GM23248 (cell line): ENCODE measurements at regions not wholly inside any gene's neighbourhood (a gene's known extent, or its start where the extent isn't known, plus 50 kb on each side); places are given as distances from the start of the nearest gene placed in this dataset.

Source experiments
- DNase-seq: peaks from one replicate; pipeline ENCODE4 v3.0.0-alpha.2; 2015
- H2AFZ ChIP-seq: fragments of 200-600 bp; sonication (generic); 2 replicates; pipeline ENCODE4 v1.6.1; 2016; ENCODE audit warnings: antibody characterized with exemption
- H3F3A ChIP-seq: fragments of 200-600 bp; sonication (generic); 2 replicates; pipeline ENCODE4 v1.6.1; 2016; ENCODE audit warnings: mild to moderate bottlenecking, antibody characterized with exemption, mixed run types; ENCODE audit not compliant: insufficient read depth
- H3K27ac ChIP-seq: fragments of 200-600 bp; sonication (generic); 2 replicates; pipeline ENCODE4 v1.5.1; 2016; ENCODE audit warnings: mild to moderate bottlenecking
- H3K27me3 ChIP-seq: fragments of 200-600 bp; sonication (generic); replicated peaks from 2 replicates; pipeline ENCODE4 v1.6.1; 2016; ENCODE audit warnings: mild to moderate bottlenecking; ENCODE audit not compliant: insufficient read depth
- H3K36me3 ChIP-seq: fragments of 200-600 bp; sonication (generic); 2 replicates; pipeline ENCODE4 v1.6.1; 2016; ENCODE audit warnings: low read depth, mild to moderate bottlenecking
- H3K4me1 ChIP-seq: fragments of 200-600 bp; sonication (generic); 2 replicates; pipeline ENCODE4 v1.6.1; 2016; ENCODE audit warnings: mild to moderate bottlenecking; ENCODE audit not compliant: insufficient read depth
- H3K4me2 ChIP-seq: fragments of 200-600 bp; sonication (generic); one replicate; pipeline ENCODE4 v1.6.1; 2016; ENCODE audit warnings: mild to moderate bottlenecking; ENCODE audit not compliant: unreplicated experiment
- H3K4me3 ChIP-seq: fragments of 200-600 bp; sonication (generic); 2 replicates; pipeline ENCODE4 v1.5.1; 2016; ENCODE audit warnings: mild to moderate bottlenecking
- H3K79me2 ChIP-seq: fragments of 200-600 bp; sonication (generic); 2 replicates; pipeline ENCODE4 v1.6.1; 2016; ENCODE audit warnings: mild to moderate bottlenecking; ENCODE audit not compliant: insufficient read depth
- H3K9ac ChIP-seq: fragments of 200-600 bp; sonication (generic); 2 replicates; pipeline ENCODE4 v1.6.1; 2016; ENCODE audit warnings: mild to moderate bottlenecking
- H3K9me2 ChIP-seq: fragments of 200-600 bp; sonication (generic); 2 replicates; pipeline ENCODE4 v1.6.1; 2016; ENCODE audit warnings: mixed run types, mild to moderate bottlenecking, moderate library complexity; ENCODE audit not compliant: insufficient read depth
- H3K9me3 ChIP-seq: fragments of 200-600 bp; sonication (generic); one replicate; pipeline ENCODE4 v1.6.1; 2017; ENCODE audit warnings: low read depth
- H4K20me1 ChIP-seq: fragments of 200-600 bp; sonication (generic); 2 replicates; pipeline ENCODE4 v1.6.0; 2016; ENCODE audit not compliant: insufficient read depth
- EZH2 ChIP-seq: fragments of 200-600 bp; sonication (generic); IDR thresholded peaks from 2 replicates; pipeline ENCODE4 v1.6.1; 2018; ENCODE audit warnings: antibody characterized with exemption, mild to moderate bottlenecking; ENCODE audit not compliant: insufficient read depth, poor library complexity, severe bottlenecking
- EZH2phosphoT487 ChIP-seq: fragments of 200-600 bp; sonication (generic); IDR thresholded peaks from 2 replicates; pipeline ENCODE4 v1.6.1; 2018; ENCODE audit warnings: antibody characterized with exemption, moderate library complexity, mild to moderate bottlenecking, low read depth; ENCODE audit not compliant: insufficient read depth
- WGBS, 2 experiments: methylation state at CpG; one replicate each; pipeline ENCODE4 v1.1.6; 2015 to 2017; ENCODE audit warnings: low lambda C conversion rate in 2 of 2, low coverage in 1 of 2; ENCODE audit errors: missing lambda C conversion rate in 2 of 2; 5-methylcytosine and 5-hydroxymethylcytosine counted together
- in situ Hi-C: fragments of 300-500 bp; cut with MboI; formaldehyde crosslinking; loops from 2 replicates; pipeline ENCODE4 v1.15.0; 2020

GRCh38 chr7:51961804-51962203 lies 645.2 kb upstream of the COBL start:
- in situ Hi-C loops = no loop called here
- Histone ChIP-seq H2AFZ (no peak overlapping the region), H3K9me2 (no peaks in the 10 kb centered on the region), H3K4me3 (no peak overlapping the region), H3K36me3 (no peaks in the 10 kb centered on the region), H3K4me1 (no peaks in the 10 kb centered on the region), H3K4me2 (no peak overlapping the region), H3F3A (no peaks in the 10 kb centered on the region), H3K9ac (no peak overlapping the region), H3K27ac (no peak overlapping the region), H3K9me3 (no peaks in the 10 kb centered on the region), H3K79me2 (no peaks in the 10 kb centered on the region), H4K20me1 (no peaks in the 10 kb centered on the region), H3K27me3 (no peaks in the 10 kb centered on the region)
- 8 to 10% methylated on average over 2 of the region's 2 CpGs for WGBS, 2 experiments
- no peak for DNase-seq
- no peak for TF ChIP-seq EZH2phosphoT487
- no peak for TF ChIP-seq EZH2

GRCh38 chr7:51950813-51951212 lies 634.2 kb upstream of the COBL start:
- no peaks in the 10 kb centered on the region for H3K9me3 ChIP-seq
- no peaks in the 10 kb centered on the region for H3K9me2 ChIP-seq
- no peaks in the 10 kb centered on the region for H3K36me3 ChIP-seq
- H3F3A ChIP-seq = no peaks in the 10 kb centered on the region
- no peaks in the 10 kb centered on the region for H3K4me1 ChIP-seq
- H4K20me1 ChIP-seq = no peaks in the 10 kb centered on the region
- H3K4me3 ChIP-seq = no peak overlapping the region
- no peak overlapping the region for H3K9ac ChIP-seq
- in situ Hi-C loops = no loop called here
- no peaks in the 10 kb centered on the region for H3K79me2 ChIP-seq
- H3K27ac ChIP-seq = no peak overlapping the region
- no peak overlapping the region for H3K4me2 ChIP-seq
- 3 to 5% methylated on average over 3 of the region's 3 CpGs for WGBS, 2 experiments
- no peak for DNase-seq
- TF ChIP-seq EZH2phosphoT487 (no peak), EZH2 (no peak)
- H3K27me3 ChIP-seq = no peaks in the 10 kb centered on the region
- H2AFZ ChIP-seq = no peak overlapping the region

- in situ Hi-C loops = no loop called here
- H3K4me3 ChIP-seq = no peak overlapping the region
- no peak overlapping the region for H3K4me2 ChIP-seq
- H4K20me1 ChIP-seq = no peaks in the 10 kb centered on the region
- DNase-seq = no peak
- H3K9me2 ChIP-seq = no peaks in the 10 kb centered on the region
- no peaks in the 10 kb centered on the region for H3K9me3 ChIP-seq
- no peaks in the 10 kb centered on the region for H3F3A ChIP-seq
- TF ChIP-seq EZH2phosphoT487 = no peak
- TF ChIP-seq EZH2 = no peak
- no peaks in the 10 kb centered on the region for H3K4me1 ChIP-seq
- H3K36me3 ChIP-seq = no peaks in the 10 kb centered on the region
- WGBS, 2 experiments = 14 to 20% methylated on average over 9 of the region's 9 CpGs
- no peak overlapping the region for H2AFZ ChIP-seq
- H3K27ac ChIP-seq = no peak overlapping the region
- H3K27me3 ChIP-seq = no peaks in the 10 kb centered on the region
- no peaks in the 10 kb centered on the region for H3K79me2 ChIP-seq
- H3K9ac ChIP-seq = no peak overlapping the region
These were observed 633.4 kb upstream of the COBL start for GRCh38 chr7:51949726-51950644.

GRCh38 chr7:51930834-51931233 lies 614.2 kb upstream of the COBL start:
- no peaks in the 10 kb centered on the region for H3F3A ChIP-seq
- no peak overlapping the region for H3K4me2 ChIP-seq
- H3K27me3 ChIP-seq = no peaks in the 10 kb centered on the region
- no peak overlapping the region for H2AFZ ChIP-seq
- H3K36me3 ChIP-seq = no peaks in the 10 kb centered on the region
- no peak for DNase-seq
- no peaks in the 10 kb centered on the region for H3K9me2 ChIP-seq
- H3K79me2 ChIP-seq = no peaks in the 10 kb centered on the region
- no peaks in the 10 kb centered on the region for H3K9me3 ChIP-seq
- no peaks in the 10 kb centered on the region for H4K20me1 ChIP-seq
- no peak for TF ChIP-seq EZH2phosphoT487
- no peaks in the 10 kb centered on the region for H3K4me1 ChIP-seq
- no peak overlapping the region for H3K27ac ChIP-seq
- WGBS, 2 experiments = 4 to 5% methylated on average over 2 of the region's 2 CpGs
- H3K4me3 ChIP-seq = no peak overlapping the region
- in situ Hi-C loops = no loop called here
- H3K9ac ChIP-seq = no peak overlapping the region

- no peaks in the 10 kb centered on the region for H3K9me3 ChIP-seq
- no peak overlapping the region for H2AFZ ChIP-seq
- H4K20me1 ChIP-seq = no peaks in the 10 kb centered on the region
- no peak overlapping the region for H3K9ac ChIP-seq
- no peak overlapping the region for H3K27ac ChIP-seq
- H3K9me2 ChIP-seq = no peaks in the 10 kb centered on the region
- no peaks in the 10 kb centered on the region for H3K79me2 ChIP-seq
- no peak for TF ChIP-seq EZH2phosphoT487
- TF ChIP-seq EZH2 = no peak
- no peaks in the 10 kb centered on the region for H3K27me3 ChIP-seq
- in situ Hi-C loops = no loop called here
- no peaks in the 10 kb centered on the region for H3F3A ChIP-seq
- DNase-seq = no peak
- H3K4me2 ChIP-seq = no peak overlapping the region
- H3K4me1 ChIP-seq = no peaks in the 10 kb centered on the region
- H3K4me3 ChIP-seq = no peak overlapping the region
- 17% methylated on average over 2 of the region's 2 CpGs for WGBS, 2 experiments
- H3K36me3 ChIP-seq = no peaks in the 10 kb centered on the region
These were observed 613.2 kb upstream of the COBL start for GRCh38 chr7:51929818-51930217.
